ENCODE measurements at regions not wholly inside any gene's neighbourhood (a gene's known extent, or its start where the extent isn't known, plus 50 kb on each side); places are given as distances from the start of the nearest gene placed in this dataset.

GRCh38 chr10:35268323-35268722 is 68.0 kb upstream of the CCNY start:
- H3K27ac ChIP-seq (ENCODE audit: low read depth in 2 of 2, low read length in 1 of 2): no peak overlapping the region
- H3K4me3 ChIP-seq (ENCODE audit: low read depth in 2 of 2, low read length in 1 of 2): no peak overlapping the region
- H3K36me3 ChIP-seq (replicated peaks in 1 of 2; ENCODE audit: control insufficient read depth in 1 of 2, insufficient read depth in 2 of 2, low read length in 1 of 2): no peaks in the 10 kb centered on the region
- POLR2A ChIA-PET: no interaction called here
- H3K79me2 ChIP-seq (ENCODE audit: insufficient read depth): no peaks in the 10 kb centered on the region
- H4K20me1 ChIP-seq (ENCODE audit: insufficient read depth): no peaks in the 10 kb centered on the region
- no peak overlapping the region for H3K4me2 ChIP-seq
- TF ChIP-seq RFX5 (IDR thresholded peaks at IDR 0.05; ENCODE audit: low read length) (no peak), GABPA (IDR thresholded peaks at IDR 0.05; ENCODE audit: low read depth) (no peak), CTCF (IDR thresholded peaks at IDR 0.05) (no peak), CHD2 (IDR thresholded peaks at IDR 0.05; ENCODE audit: low read length, partially characterized antibody) (no peak)
- no peaks in the 10 kb centered on the region for H3K27me3 ChIP-seq (ENCODE audit: insufficient read depth)
- H3K9me2 ChIP-seq: no peaks in the 10 kb centered on the region
- no peak overlapping the region for H2AFZ ChIP-seq (ENCODE audit: low read depth)
- no peak for DNase-seq
- H3K9ac ChIP-seq: no peak overlapping the region
- H3K9me3 ChIP-seq: no peaks in the 10 kb centered on the region
- peaks cover 3% of the 10 kb centered on the region for H3F3A ChIP-seq (replicated peaks; ENCODE audit: insufficient read depth)
- CTCF ChIA-PET: no interaction called here
- WGBS (ENCODE audit: low lambda C conversion rate): no CpG with 5 or more reads among the region's 3 CpGs
- peaks cover 0 to 14% of the 10 kb centered on the region in 2 experiments; a peak in 1 of 4 replicates for H3K4me1 ChIP-seq (ENCODE audit: control insufficient read depth in 1 of 2, insufficient read depth in 2 of 2, low read depth in 1 of 2, low read length in 1 of 2)

GRCh38 chr10:35268791-35269257 is 67.5 kb upstream of the CCNY start:
- no peaks in the 10 kb centered on the region for H3K27me3 ChIP-seq (ENCODE audit: insufficient read depth)
- H3K4me2 ChIP-seq: no peak overlapping the region
- WGBS (ENCODE audit: low lambda C conversion rate): 67% methylated on average over 2 of the region's 4 CpGs
- no peaks in the 10 kb centered on the region for H3K9me2 ChIP-seq
- H3K79me2 ChIP-seq (ENCODE audit: insufficient read depth): no peaks in the 10 kb centered on the region
- H3K36me3 ChIP-seq (replicated peaks in 1 of 2; ENCODE audit: control insufficient read depth in 1 of 2, insufficient read depth in 2 of 2, low read length in 1 of 2): no peaks in the 10 kb centered on the region
- ChIA-PET POLR2A (no interaction called here), CTCF (no interaction called here)
- no peak overlapping the region for H2AFZ ChIP-seq (ENCODE audit: low read depth)
- peaks cover 3% of the 10 kb centered on the region for H3F3A ChIP-seq (replicated peaks; ENCODE audit: insufficient read depth)
- no peak for DNase-seq
- no peak overlapping the region for H3K4me3 ChIP-seq (ENCODE audit: low read depth in 2 of 2, low read length in 1 of 2)
- peaks cover 0 to 14% of the 10 kb centered on the region in 2 experiments; a peak in 1 of 4 replicates for H3K4me1 ChIP-seq (ENCODE audit: control insufficient read depth in 1 of 2, insufficient read depth in 2 of 2, low read depth in 1 of 2, low read length in 1 of 2)
- H3K27ac ChIP-seq (ENCODE audit: low read depth in 2 of 2, low read length in 1 of 2): no peak overlapping the region
- H3K9me3 ChIP-seq: no peaks in the 10 kb centered on the region
- no peak overlapping the region for H3K9ac ChIP-seq
- H4K20me1 ChIP-seq (ENCODE audit: insufficient read depth): no peaks in the 10 kb centered on the region
- TF ChIP-seq MAX (IDR thresholded peaks at IDR 0.05; ENCODE audit: low read depth) (no peak), PBX3 (IDR thresholded peaks at IDR 0.05) (peak; percentile 36; the same call in 1 of the 2 replicates), GATA2 (CRISPR knock-in tag; IDR thresholded peaks at IDR 0.05) (no peak), CTCF (IDR thresholded peaks at IDR 0.05) (no peak), MEF2A (IDR thresholded peaks at IDR 0.05; ENCODE audit: borderline replicate concordance, low read depth) (no peak), NRF1 (IDR thresholded peaks at IDR 0.05; ENCODE audit: low read depth, low read length) (no peak), USF2 (IDR thresholded peaks at IDR 0.05; ENCODE audit: borderline replicate concordance, low read depth, low read length) (no peak), POLR2AphosphoS5 (IDR thresholded peaks at IDR 0.05; ENCODE audit: low read depth, low read length) (no peak), RFX5 (IDR thresholded peaks at IDR 0.05; ENCODE audit: low read length) (no peak), TAF1 (IDR thresholded peaks at IDR 0.05; ENCODE audit: borderline replicate concordance, low read depth, low read length) (no peak), TEAD4 (IDR thresholded peaks at IDR 0.05; ENCODE audit: borderline replicate concordance, insufficient read depth) (no peak), GABPA (IDR thresholded peaks at IDR 0.05; ENCODE audit: low read depth) (no peak), TCF12 (IDR thresholded peaks at IDR 0.05) (peak; percentile 75), RCOR1 (IDR thresholded peaks at IDR 0.05; ENCODE audit: low read length) (no peak), JUND (IDR thresholded peaks at IDR 0.05) (0 out of 2 replicates have a peak, but pooled peaks have one; percentile 10), FOXM1 (IDR thresholded peaks at IDR 0.05; ENCODE audit: low read depth) (no peak), REST (IDR thresholded peaks at IDR 0.05; ENCODE audit: low read depth, low read length) (no peak)

Measured in SK-N-SH (cell line).